ENCODE measurements at regions not wholly inside any gene's neighbourhood (a gene's known extent, or its start where the extent isn't known, plus 50 kb on each side); places are given as distances from the start of the nearest gene placed in this dataset.

DNA sequence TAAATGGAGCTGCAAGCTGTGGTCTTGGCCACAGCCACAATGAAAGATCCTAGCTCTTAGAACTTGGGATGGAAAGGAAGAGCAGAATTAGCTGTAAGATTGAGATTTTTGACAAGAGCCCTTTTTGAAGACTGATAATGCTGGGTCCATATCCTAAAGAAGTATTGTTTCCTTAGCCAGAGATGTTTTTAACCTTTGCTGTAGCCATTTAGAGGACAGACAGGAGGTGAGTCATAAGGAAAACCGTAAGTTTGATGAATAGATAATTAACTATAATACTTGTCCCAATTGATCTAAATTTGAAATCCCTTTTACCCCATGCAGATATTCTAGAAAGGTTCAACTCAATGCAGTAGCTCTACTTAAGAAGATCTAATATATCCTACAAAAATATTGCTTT is 213.7 kb downstream of the HTR1B start:
- Histone ChIP-seq H3K4me1 (ENCODE audit: control insufficient read depth in 1 of 2, insufficient read depth in 2 of 2, low read length in 2 of 2) (no peaks in the 10 kb centered on the region), H3K27me3 (ENCODE audit: control insufficient read depth in 1 of 2, insufficient read depth in 2 of 2, low read length in 1 of 2) (no peaks in the 10 kb centered on the region), H3K9me3 (ENCODE audit: control insufficient read depth, low read length) (peaks cover 2% of the 10 kb centered on the region), H3K36me3 (ENCODE audit: control insufficient read depth in 1 of 2, insufficient read depth in 2 of 2, low read length in 1 of 2) (no peaks in the 10 kb centered on the region), H3K27ac (ENCODE audit: low read depth in 1 of 2, low read length in 2 of 2) (no peak overlapping the region), H3K4me3 (ENCODE audit: low read length in 2 of 2) (no peak overlapping the region)
- no peak for DNase-seq
- intact Hi-C loops (cut with DNase I): no loop called here
- ATAC-seq (ENCODE audit: low FRiP score): no peak
- 83 to 86% methylated on average over 1 of the region's 1 CpG for WGBS, 2 donors

- 85 to 88% methylated on average over 2 of the region's 2 CpGs for WGBS, 2 donors
- no peak for ATAC-seq (ENCODE audit: low FRiP score)
- H3K27ac ChIP-seq (ENCODE audit: low read depth in 1 of 2, low read length in 2 of 2): no peak overlapping the region
Observed at GRCh38 chr6:77245026-77245425, 218.3 kb downstream of the HTR1B start.

DNA sequence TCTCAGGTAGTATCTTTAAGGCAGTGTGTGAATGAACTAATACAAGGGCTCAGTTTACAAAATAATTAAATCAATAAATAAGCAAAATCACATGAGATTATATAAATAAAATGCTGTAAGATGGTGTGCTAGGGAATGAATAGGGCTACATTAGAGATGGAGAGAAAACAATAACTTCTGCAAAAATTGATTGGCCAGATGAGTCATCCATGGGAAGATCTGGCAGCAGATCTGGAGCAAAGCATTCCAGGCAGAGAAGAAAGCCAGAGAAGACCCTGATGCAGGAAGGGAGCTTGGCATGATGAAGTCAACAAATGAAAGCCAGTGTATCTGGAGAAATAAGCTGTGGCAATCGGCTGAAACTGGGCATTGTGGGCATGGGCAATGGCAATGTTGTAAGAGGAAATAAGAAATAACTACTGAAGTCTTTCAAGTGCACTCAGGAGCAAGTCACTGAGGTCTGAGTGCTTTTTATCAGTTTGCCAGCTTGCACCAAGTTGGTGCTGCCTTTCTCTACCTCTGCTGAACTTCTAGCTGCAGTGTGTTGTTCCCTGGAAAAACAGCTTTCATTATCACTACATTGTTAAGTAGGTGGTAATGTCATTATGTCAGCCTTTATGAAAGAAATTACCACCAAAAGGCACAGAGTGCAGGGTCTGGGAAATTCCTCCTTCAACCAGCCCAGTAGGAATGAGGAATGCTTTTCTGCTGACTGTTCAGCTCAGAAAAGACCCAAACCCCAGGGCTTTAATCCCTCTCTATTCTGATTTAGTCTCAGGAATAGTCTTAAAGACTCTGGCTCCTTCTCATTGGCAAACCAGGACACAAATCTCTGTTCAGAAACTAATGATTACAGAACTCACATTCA is 231.6 kb downstream of the HTR1B start:
- Histone ChIP-seq H3K27ac (ENCODE audit: low read depth in 1 of 2, low read length in 2 of 2) (no peak overlapping the region), H3K27me3 (ENCODE audit: control insufficient read depth in 1 of 2, insufficient read depth in 2 of 2, low read length in 1 of 2) (no peaks in the 10 kb centered on the region), H3K36me3 (ENCODE audit: control insufficient read depth in 1 of 2, insufficient read depth in 2 of 2, low read length in 1 of 2) (no peaks in the 10 kb centered on the region), H3K4me3 (ENCODE audit: low read length in 2 of 2) (no peak overlapping the region), H3K9me3 (ENCODE audit: control insufficient read depth, low read length) (no peaks in the 10 kb centered on the region), H3K4me1 (ENCODE audit: control insufficient read depth in 1 of 2, insufficient read depth in 2 of 2, low read length in 2 of 2) (no peaks in the 10 kb centered on the region)
- intact Hi-C loops (cut with DNase I): no loop called here
- 62 to 72% methylated on average over 1 of the region's 1 CpG for WGBS, 2 donors
- no peak for DNase-seq
- ATAC-seq (ENCODE audit: low FRiP score): no peak

More at GRCh38 chr6:77245026-77245425, 218.3 kb downstream of the HTR1B start:
- intact Hi-C loops (cut with DNase I): no loop called here
- Histone ChIP-seq H3K4me3 (ENCODE audit: low read length in 2 of 2) (no peak overlapping the region), H3K4me1 (ENCODE audit: control insufficient read depth in 1 of 2, insufficient read depth in 2 of 2, low read length in 2 of 2) (no peaks in the 10 kb centered on the region), H3K9me3 (ENCODE audit: control insufficient read depth, low read length) (no peaks in the 10 kb centered on the region), H3K27me3 (ENCODE audit: control insufficient read depth in 1 of 2, insufficient read depth in 2 of 2, low read length in 1 of 2) (no peaks in the 10 kb centered on the region), H3K36me3 (ENCODE audit: control insufficient read depth in 1 of 2, insufficient read depth in 2 of 2, low read length in 1 of 2) (no peaks in the 10 kb centered on the region)
- DNase-seq: no peak

GRCh38 chr6:77228279-77228678 is 235.0 kb downstream of the HTR1B start:
- no peaks in the 10 kb centered on the region for H3K9me3 ChIP-seq (ENCODE audit: control insufficient read depth, low read length)

GRCh38 chr6:77217896-77218295 is 245.4 kb downstream of the HTR1B start:
- intact Hi-C loops (cut with DNase I): no loop called here
- Histone ChIP-seq H3K36me3 (ENCODE audit: control insufficient read depth in 1 of 2, insufficient read depth in 2 of 2, low read length in 1 of 2) (no peaks in the 10 kb centered on the region), H3K9me3 (ENCODE audit: control insufficient read depth, low read length) (peaks cover 2% of the 10 kb centered on the region), H3K27ac (ENCODE audit: low read depth in 1 of 2, low read length in 2 of 2) (no peak overlapping the region), H3K4me3 (ENCODE audit: low read length in 2 of 2) (no peak overlapping the region), H3K4me1 (ENCODE audit: control insufficient read depth in 1 of 2, insufficient read depth in 2 of 2, low read length in 2 of 2) (no peaks in the 10 kb centered on the region), H3K27me3 (ENCODE audit: control insufficient read depth in 1 of 2, insufficient read depth in 2 of 2, low read length in 1 of 2) (no peaks in the 10 kb centered on the region)
- ATAC-seq (ENCODE audit: low FRiP score): no peak
- no peak for DNase-seq

More at GRCh38 chr6:77228279-77228678, 235.0 kb downstream of the HTR1B start:
- Histone ChIP-seq H3K36me3 (ENCODE audit: control insufficient read depth in 1 of 2, insufficient read depth in 2 of 2, low read length in 1 of 2) (no peaks in the 10 kb centered on the region), H3K4me3 (ENCODE audit: low read length in 2 of 2) (no peak overlapping the region), H3K27me3 (ENCODE audit: control insufficient read depth in 1 of 2, insufficient read depth in 2 of 2, low read length in 1 of 2) (no peaks in the 10 kb centered on the region), H3K27ac (ENCODE audit: low read depth in 1 of 2, low read length in 2 of 2) (no peak overlapping the region), H3K4me1 (ENCODE audit: control insufficient read depth in 1 of 2, insufficient read depth in 2 of 2, low read length in 2 of 2) (no peaks in the 10 kb centered on the region)
- intact Hi-C loops (cut with DNase I): no loop called here
- DNase-seq (no peak), ATAC-seq (ENCODE audit: low FRiP score) (no peak)

DNA sequence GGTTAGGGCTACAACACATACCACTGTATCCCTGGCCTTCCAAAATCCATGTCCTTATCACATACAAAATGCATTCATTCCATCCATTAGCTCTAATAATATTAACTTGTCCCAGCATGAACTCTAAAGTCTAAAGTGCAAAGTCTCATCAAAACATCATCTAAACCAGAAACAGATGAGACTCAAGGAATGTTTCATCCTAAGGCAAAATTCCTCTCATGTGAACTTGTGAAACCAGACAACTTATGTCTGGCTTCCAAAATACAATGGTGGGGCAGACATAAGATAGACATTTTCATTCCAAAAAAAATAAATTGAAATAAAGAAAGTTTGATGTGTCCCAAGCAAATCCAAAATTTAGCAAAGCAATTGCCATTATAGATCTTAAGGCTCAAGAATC is 257.4 kb downstream of the HTR1B start:
- Histone ChIP-seq H3K9me3 (ENCODE audit: control insufficient read depth, low read length) (no peaks in the 10 kb centered on the region), H3K4me1 (ENCODE audit: control insufficient read depth in 1 of 2, insufficient read depth in 2 of 2, low read length in 2 of 2) (no peaks in the 10 kb centered on the region), H3K27me3 (ENCODE audit: control insufficient read depth in 1 of 2, insufficient read depth in 2 of 2, low read length in 1 of 2) (no peaks in the 10 kb centered on the region), H3K27ac (ENCODE audit: low read depth in 1 of 2, low read length in 2 of 2) (no peak overlapping the region), H3K36me3 (ENCODE audit: control insufficient read depth in 1 of 2, insufficient read depth in 2 of 2, low read length in 1 of 2) (no peaks in the 10 kb centered on the region), H3K4me3 (ENCODE audit: low read length in 2 of 2) (no peak overlapping the region)
- intact Hi-C loops (cut with DNase I): no loop called here
- no peak for DNase-seq
- ATAC-seq (ENCODE audit: low FRiP score): no peak

GRCh38 chr6:77204555-77204954 is 258.7 kb downstream of the HTR1B start:
- no peak for DNase-seq
- Histone ChIP-seq H3K4me1 (ENCODE audit: control insufficient read depth in 1 of 2, insufficient read depth in 2 of 2, low read length in 2 of 2) (no peaks in the 10 kb centered on the region), H3K4me3 (ENCODE audit: low read length in 2 of 2) (no peak overlapping the region), H3K27ac (ENCODE audit: low read depth in 1 of 2, low read length in 2 of 2) (no peak overlapping the region), H3K36me3 (ENCODE audit: control insufficient read depth in 1 of 2, insufficient read depth in 2 of 2, low read length in 1 of 2) (no peaks in the 10 kb centered on the region), H3K9me3 (ENCODE audit: control insufficient read depth, low read length) (no peaks in the 10 kb centered on the region), H3K27me3 (ENCODE audit: control insufficient read depth in 1 of 2, insufficient read depth in 2 of 2, low read length in 1 of 2) (no peaks in the 10 kb centered on the region)
- intact Hi-C loops (cut with DNase I): no loop called here
- WGBS, 2 donors: 90 to 100% methylated on average over 1 of the region's 1 CpG
- no peak for ATAC-seq (ENCODE audit: low FRiP score)

DNA sequence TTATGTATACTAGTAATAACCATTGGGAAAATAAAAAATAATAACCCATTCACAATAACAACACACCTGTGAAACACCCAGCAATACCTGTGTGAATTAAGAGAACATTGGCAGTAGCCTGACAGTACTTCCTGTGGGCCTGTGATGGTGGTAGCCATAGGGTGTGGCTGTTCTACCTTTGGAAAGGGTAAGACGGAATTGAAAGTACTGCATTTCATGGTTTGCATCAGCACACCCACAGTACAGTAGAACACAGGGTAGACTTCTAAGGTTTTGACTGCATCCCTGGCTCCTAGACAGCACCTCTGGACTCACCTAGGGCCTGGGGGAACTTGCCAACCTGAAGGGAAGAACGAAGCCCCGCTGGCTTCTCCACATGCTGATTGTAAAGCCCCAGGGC is 279.8 kb downstream of the HTR1B start:
- DNase-seq (no peak), ATAC-seq (ENCODE audit: low FRiP score) (no peak)
- Histone ChIP-seq H3K9me3 (ENCODE audit: control insufficient read depth, low read length) (peaks cover 1% of the 10 kb centered on the region), H3K4me1 (ENCODE audit: control insufficient read depth in 1 of 2, insufficient read depth in 2 of 2, low read length in 2 of 2) (no peaks in the 10 kb centered on the region), H3K27me3 (ENCODE audit: control insufficient read depth in 1 of 2, insufficient read depth in 2 of 2, low read length in 1 of 2) (no peaks in the 10 kb centered on the region), H3K36me3 (ENCODE audit: control insufficient read depth in 1 of 2, insufficient read depth in 2 of 2, low read length in 1 of 2) (no peaks in the 10 kb centered on the region), H3K4me3 (ENCODE audit: low read length in 2 of 2) (no peak overlapping the region), H3K27ac (ENCODE audit: low read depth in 1 of 2, low read length in 2 of 2) (no peak overlapping the region)
- intact Hi-C loops (cut with DNase I): no loop called here
- WGBS, 2 donors: 76 to 91% methylated on average over 3 of the region's 3 CpGs

GRCh38 chr6:77181749-77182148 is 281.5 kb downstream of the HTR1B start:
- Histone ChIP-seq H3K9me3 (ENCODE audit: control insufficient read depth, low read length) (peaks cover 1% of the 10 kb centered on the region), H3K36me3 (ENCODE audit: control insufficient read depth in 1 of 2, insufficient read depth in 2 of 2, low read length in 1 of 2) (no peaks in the 10 kb centered on the region), H3K4me3 (ENCODE audit: low read length in 2 of 2) (no peak overlapping the region), H3K4me1 (ENCODE audit: control insufficient read depth in 1 of 2, insufficient read depth in 2 of 2, low read length in 2 of 2) (no peaks in the 10 kb centered on the region), H3K27ac (ENCODE audit: low read depth in 1 of 2, low read length in 2 of 2) (no peak overlapping the region), H3K27me3 (ENCODE audit: control insufficient read depth in 1 of 2, insufficient read depth in 2 of 2, low read length in 1 of 2) (no peaks in the 10 kb centered on the region)
- intact Hi-C loops (cut with DNase I): no loop called here
- DNase-seq: no peak
- no peak for ATAC-seq (ENCODE audit: low FRiP score)
- WGBS, 2 donors: 88 to 91% methylated on average over 3 of the region's 3 CpGs

Data from aorta (tissue), 5 donors.